Suprapubic skin (tissue), 4 donors: ENCODE measurements at regions not wholly inside any gene's neighbourhood (a gene's known extent, or its start where the extent isn't known, plus 50 kb on each side); places are given as distances from the start of the nearest gene placed in this dataset.
"Not testable (repeated sequence)": the region's sequence is repeated elsewhere in the genome, so short reads cannot be mapped to it uniquely, and the experiment has no call there.

Experiments
- DNase-seq, 2 donors: peaks; one replicate each; pipeline ENCODE4 v3.0.0-alpha.2; 2019; ENCODE audit warnings: low spot score in 2 of 2
- H3K27ac ChIP-seq: fragments of 200-600 bp; sonication (generic); one replicate; pipeline ENCODE4 v1.5.1; 2019
- H3K27me3 ChIP-seq: fragments of 200-600 bp; sonication (generic); one replicate; pipeline ENCODE4 v1.5.1; 2019
- H3K36me3 ChIP-seq: fragments of 200-600 bp; sonication (generic); one replicate; pipeline ENCODE4 v1.5.1; 2019
- H3K4me1 ChIP-seq: fragments of 200-600 bp; sonication (generic); one replicate; pipeline ENCODE4 v1.5.1; 2019
- H3K4me3 ChIP-seq: fragments of 200-600 bp; sonication (generic); one replicate; pipeline ENCODE4 v1.5.1; 2019; ENCODE audit warnings: mild to moderate bottlenecking
- H3K9me3 ChIP-seq: fragments of 200-600 bp; sonication (generic); one replicate; pipeline ENCODE4 v1.5.1; 2019
- EP300 ChIP-seq: sonication (generic); formaldehyde crosslinking; IDR thresholded peaks from one replicate; pipeline ENCODE4 v1.6.1; 2017; ENCODE audit warnings: antibody characterized with exemption
- POLR2A ChIP-seq, 2 donors: fragments of 450-650 bp; IDR thresholded peaks; one replicate each; pipeline ENCODE4 v1.6.1; 2017; ENCODE audit warnings: antibody characterized with exemption in 2 of 2, mild to moderate bottlenecking in 2 of 2, moderate library complexity in 2 of 2
- POLR2AphosphoS5 ChIP-seq, 3 donors: sonication (generic); formaldehyde crosslinking; IDR thresholded peaks; one replicate each; pipeline ENCODE4 v1.6.1; 2017; ENCODE audit warnings: antibody characterized with exemption in 3 of 3
- WGBS: methylation state at CpG from one replicate; pipeline ENCODE4 v1.1.5; 2018; 5-methylcytosine and 5-hydroxymethylcytosine counted together
- TF ChIP-seq, protein P1 (sequence below), 2 donors: fragments of 200-600 bp in 1 of 2; fragments of 450-650 bp in 1 of 2; sonication (generic) in 1 of 2; IDR thresholded peaks; one replicate each; pipeline ENCODE4 v1.5.1; 2016 to 2019; ENCODE audit warnings: antibody characterized with exemption in 2 of 2, mild to moderate bottlenecking in 1 of 2, moderate library complexity in 1 of 2

DNA sequence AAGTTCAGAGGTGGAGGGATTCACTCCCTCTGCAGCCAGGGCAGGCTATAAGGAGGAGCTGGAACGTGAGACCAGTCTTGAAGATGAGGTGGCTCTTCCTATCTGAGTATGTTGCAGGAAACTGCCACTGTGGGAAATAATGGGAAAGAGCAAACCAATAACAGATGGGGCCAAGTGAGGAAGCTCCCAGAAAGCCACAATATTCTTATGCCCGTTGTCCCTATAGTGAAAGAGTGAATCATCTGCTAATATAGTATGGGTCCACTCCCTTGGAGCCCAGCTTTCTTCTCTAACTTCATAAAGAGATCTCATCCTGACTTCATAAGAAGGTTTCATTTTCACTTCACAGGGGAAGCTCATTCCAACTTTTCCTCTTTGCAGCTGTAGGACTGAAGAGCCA is 206.4 kb downstream of the BLID start:
- no peaks in the 10 kb centered on the region for H3K27me3 ChIP-seq
- 64% methylated on average over 2 of the region's 2 CpGs for WGBS
- no peak overlapping the region for H3K27ac ChIP-seq
- TF ChIP-seq, protein P1, sequence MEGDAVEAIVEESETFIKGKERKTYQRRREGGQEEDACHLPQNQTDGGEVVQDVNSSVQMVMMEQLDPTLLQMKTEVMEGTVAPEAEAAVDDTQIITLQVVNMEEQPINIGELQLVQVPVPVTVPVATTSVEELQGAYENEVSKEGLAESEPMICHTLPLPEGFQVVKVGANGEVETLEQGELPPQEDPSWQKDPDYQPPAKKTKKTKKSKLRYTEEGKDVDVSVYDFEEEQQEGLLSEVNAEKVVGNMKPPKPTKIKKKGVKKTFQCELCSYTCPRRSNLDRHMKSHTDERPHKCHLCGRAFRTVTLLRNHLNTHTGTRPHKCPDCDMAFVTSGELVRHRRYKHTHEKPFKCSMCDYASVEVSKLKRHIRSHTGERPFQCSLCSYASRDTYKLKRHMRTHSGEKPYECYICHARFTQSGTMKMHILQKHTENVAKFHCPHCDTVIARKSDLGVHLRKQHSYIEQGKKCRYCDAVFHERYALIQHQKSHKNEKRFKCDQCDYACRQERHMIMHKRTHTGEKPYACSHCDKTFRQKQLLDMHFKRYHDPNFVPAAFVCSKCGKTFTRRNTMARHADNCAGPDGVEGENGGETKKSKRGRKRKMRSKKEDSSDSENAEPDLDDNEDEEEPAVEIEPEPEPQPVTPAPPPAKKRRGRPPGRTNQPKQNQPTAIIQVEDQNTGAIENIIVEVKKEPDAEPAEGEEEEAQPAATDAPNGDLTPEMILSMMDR (IDR thresholded peaks at IDR 0.05), result no peak
- no peak for TF ChIP-seq POLR2A (IDR thresholded peaks at IDR 0.05)
- DNase-seq, result no peak
- H3K4me1 ChIP-seq, result no peaks in the 10 kb centered on the region
- H3K36me3 ChIP-seq, result no peaks in the 10 kb centered on the region
- H3K9me3 ChIP-seq, result no peaks in the 10 kb centered on the region
- no peak overlapping the region for H3K4me3 ChIP-seq

DNA sequence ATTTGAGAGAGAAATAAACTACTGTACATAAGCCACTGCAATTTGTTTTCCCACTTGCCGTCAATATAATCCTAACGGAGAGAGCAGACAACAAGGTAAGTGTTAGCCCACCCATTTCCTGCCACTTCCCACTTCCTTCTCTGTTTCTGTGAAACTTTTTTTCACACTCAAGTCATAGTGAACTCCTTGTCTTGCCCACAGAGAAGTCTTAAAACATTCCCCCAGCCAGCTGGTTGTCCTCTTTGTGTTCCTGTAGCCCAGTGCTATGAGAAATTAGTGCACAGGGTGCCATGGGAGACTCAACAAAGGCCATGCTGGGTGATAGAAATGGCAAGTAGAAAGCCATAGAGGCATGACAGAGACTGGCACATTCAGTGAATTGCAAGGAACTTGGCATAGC is 208.6 kb downstream of the BLID start:
- 70% methylated on average over 2 of the region's 2 CpGs for WGBS
- Histone ChIP-seq H3K9me3 (no peaks in the 10 kb centered on the region), H3K4me3 (no peak overlapping the region)

DNA sequence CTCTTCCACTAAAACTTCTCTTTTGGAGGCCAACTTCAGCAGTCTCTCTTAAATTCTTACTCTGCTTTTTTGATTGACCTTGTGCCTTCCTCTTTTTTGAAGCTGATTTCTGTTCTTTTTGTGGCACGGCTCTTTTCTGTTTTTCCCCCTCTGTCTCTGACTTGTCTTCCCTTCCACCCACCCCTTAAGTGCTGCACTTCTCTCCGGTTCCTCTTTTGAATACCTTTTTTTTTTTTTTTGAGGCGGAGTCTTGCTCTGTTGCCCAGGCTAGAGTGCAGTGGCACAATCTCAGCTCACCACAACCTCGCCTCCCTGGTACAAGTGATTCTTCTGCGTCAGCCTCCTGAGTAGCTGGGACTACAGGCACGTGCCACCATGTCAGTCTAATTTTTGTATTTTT is 211.9 kb downstream of the BLID start:
- Histone ChIP-seq H3K27ac (no peak overlapping the region), H3K36me3 (no peaks in the 10 kb centered on the region), H3K4me3 (no peak overlapping the region), H3K4me1 (no peaks in the 10 kb centered on the region), H3K9me3 (no peaks in the 10 kb centered on the region), H3K27me3 (no peaks in the 10 kb centered on the region)
- TF ChIP-seq, protein P1 (IDR thresholded peaks at IDR 0.05), result no peak
- no peak for TF ChIP-seq POLR2A (IDR thresholded peaks at IDR 0.05)
- TF ChIP-seq EP300, result no peak
- no peak for DNase-seq
- WGBS, result 78% methylated on average over 6 of the region's 6 CpGs

More for the DNA sequence above, 208.6 kb downstream of the BLID start:
- DNase-seq, result no peak
- no peaks in the 10 kb centered on the region for H3K27me3 ChIP-seq
- H3K36me3 ChIP-seq, result no peaks in the 10 kb centered on the region
- no peak overlapping the region for H3K27ac ChIP-seq
- TF ChIP-seq, protein P1 (IDR thresholded peaks at IDR 0.05), result no peak
- TF ChIP-seq EP300, result no peak
- no peak for TF ChIP-seq POLR2AphosphoS5 (IDR thresholded peaks at IDR 0.05)
- TF ChIP-seq POLR2A (IDR thresholded peaks at IDR 0.05), result no peak
- H3K4me1 ChIP-seq, result no peaks in the 10 kb centered on the region

DNA sequence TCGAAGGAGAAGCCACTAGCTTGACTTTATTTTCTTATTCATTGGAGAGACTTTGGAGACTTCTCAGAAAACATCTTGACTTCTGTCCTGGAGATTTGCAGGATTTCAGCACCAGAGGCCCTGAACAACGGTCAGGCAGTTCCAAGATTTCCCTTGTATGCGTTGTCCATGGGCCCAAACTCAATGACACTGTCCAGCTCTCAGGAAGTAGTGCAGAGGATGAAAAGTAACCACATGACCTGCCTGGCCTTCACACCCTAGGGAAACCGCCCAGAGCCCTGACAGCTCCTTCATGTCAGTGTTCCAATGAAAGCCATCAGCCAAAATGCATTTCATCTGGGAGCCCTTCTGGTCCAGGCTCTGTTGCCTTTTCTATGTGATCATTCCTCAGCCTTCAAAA is 214.1 kb downstream of the BLID start:
- H3K4me3 ChIP-seq, result no peak overlapping the region
- DNase-seq, result no peak
- H3K36me3 ChIP-seq, result no peaks in the 10 kb centered on the region
- no peaks in the 10 kb centered on the region for H3K27me3 ChIP-seq
- 95% methylated on average over 4 of the region's 4 CpGs for WGBS
- no peaks in the 10 kb centered on the region for H3K9me3 ChIP-seq
- H3K4me1 ChIP-seq, result no peaks in the 10 kb centered on the region
- H3K27ac ChIP-seq, result no peak overlapping the region
- TF ChIP-seq POLR2AphosphoS5 (IDR thresholded peaks at IDR 0.05) (no peak), EP300 (no peak), POLR2A (IDR thresholded peaks at IDR 0.05) (no peak)
- TF ChIP-seq, protein P1 (IDR thresholded peaks at IDR 0.05), result no peak

DNA sequence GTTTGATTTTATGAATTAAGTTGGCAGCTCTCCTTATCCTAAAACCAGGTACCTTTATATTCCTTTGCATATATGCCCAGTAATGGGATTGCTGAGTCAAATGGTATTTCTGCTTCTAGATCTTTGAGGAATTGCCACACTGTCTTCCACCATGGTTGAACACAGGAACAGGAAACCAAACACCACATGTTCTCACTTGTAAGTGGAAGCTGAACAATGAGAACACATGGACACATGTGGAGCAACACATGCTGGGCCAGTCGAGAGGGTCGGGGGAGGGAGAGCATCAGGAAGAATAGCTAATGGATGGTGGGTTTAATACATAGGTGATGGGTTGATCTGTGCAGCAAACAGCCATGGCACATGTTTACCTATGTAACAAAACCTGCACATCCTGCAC is 214.6 kb downstream of the BLID start:
- not testable (repeated sequence) for DNase-seq, H3K4me3 ChIP-seq, H3K27me3 ChIP-seq, H3K27ac ChIP-seq, H3K9me3 ChIP-seq, H3K4me1 ChIP-seq, H3K36me3 ChIP-seq
- WGBS, result 41% methylated on average over 2 of the region's 2 CpGs

DNA sequence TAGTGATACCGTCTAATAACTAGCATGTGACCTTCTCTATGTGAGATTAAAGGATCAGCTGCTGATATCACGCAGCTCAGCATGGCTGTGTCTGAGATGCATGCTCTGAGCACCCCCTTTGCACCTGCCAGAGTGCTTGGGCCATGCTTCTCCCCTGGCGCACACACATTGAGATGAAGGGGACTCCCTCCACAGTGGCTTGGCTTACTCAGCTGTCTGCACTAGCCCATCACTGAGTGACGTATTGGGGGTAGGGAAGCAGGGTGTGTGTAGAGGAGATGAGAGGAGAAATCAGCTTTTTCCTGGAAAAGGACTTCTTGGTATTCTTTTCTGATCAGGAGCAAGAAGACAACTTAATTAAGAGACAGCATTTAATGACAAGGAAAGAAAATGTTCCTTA is 216.5 kb downstream of the BLID start:
- Histone ChIP-seq H3K36me3 (no peaks in the 10 kb centered on the region), H3K4me1 (no peaks in the 10 kb centered on the region), H3K27ac (no peak overlapping the region), H3K9me3 (no peaks in the 10 kb centered on the region), H3K4me3 (no peak overlapping the region), H3K27me3 (no peaks in the 10 kb centered on the region)
- WGBS, result 89% methylated on average over 4 of the region's 4 CpGs
- TF ChIP-seq, protein P1 (IDR thresholded peaks at IDR 0.05), result no peak
- TF ChIP-seq POLR2AphosphoS5 (IDR thresholded peaks at IDR 0.05), result no peak
- no peak for TF ChIP-seq EP300
- TF ChIP-seq POLR2A (IDR thresholded peaks at IDR 0.05), result no peak
- DNase-seq, result no peak
